ENCODE measurements at regions not wholly inside any gene's neighbourhood (a gene's known extent, or its start where the extent isn't known, plus 50 kb on each side); places are given as distances from the start of the nearest gene placed in this dataset.

GRCh38 chr10:43994539-43994938, 345.9 kb upstream of the ZNF32 start:
- TF ChIP-seq CTCF (IDR thresholded peaks at IDR 0.05) (no peak), POLR2A (IDR thresholded peaks at IDR 0.05) (no peak)
